H7 (cell line): ENCODE measurements at regions not wholly inside any gene's neighbourhood (a gene's known extent, or its start where the extent isn't known, plus 50 kb on each side); places are given as distances from the start of the nearest gene placed in this dataset.
"Not testable (repeated sequence)": the region's sequence is repeated elsewhere in the genome, so short reads cannot be mapped to it uniquely, and the experiment has no call there.

Experiments used
- DNase-seq: peaks from one replicate; pipeline ENCODE4 v3.0.0; 2012
- H3K27me3 ChIP-seq: 2 replicates; pipeline ENCODE4 v1.6.0; 2011; ENCODE audit warnings: mild to moderate bottlenecking, low read length; ENCODE audit not compliant: control insufficient read depth, insufficient read depth
- H3K36me3 ChIP-seq: replicated peaks from 2 replicates; pipeline ENCODE4 v1.5.1; 2011; ENCODE audit warnings: low read length; ENCODE audit not compliant: control insufficient read depth, insufficient read depth
- H3K4me3 ChIP-seq: 2 replicates; pipeline ENCODE4 v1.5.1; 2011; ENCODE audit warnings: low read depth, mild to moderate bottlenecking, control low read depth, low read length, moderate library complexity; ENCODE audit not compliant: insufficient read depth

GRCh38 chr5:53160895-53161294 lies 51.3 kb upstream of the MOCS2 start:
- Histone ChIP-seq H3K36me3 (no peaks in the 10 kb centered on the region), H3K4me3 (no peak overlapping the region), H3K27me3 (no peaks in the 10 kb centered on the region)
- DNase-seq, result no peak

GRCh38 chr5:53161876-53162275 lies 52.3 kb upstream of the MOCS2 start:
- no peak for DNase-seq
- Histone ChIP-seq H3K36me3 (no peaks in the 10 kb centered on the region), H3K4me3 (no peak overlapping the region), H3K27me3 (no peaks in the 10 kb centered on the region)

- H3K4me3 ChIP-seq, result no peak overlapping the region
- no peak for DNase-seq
- H3K36me3 ChIP-seq, result no peaks in the 10 kb centered on the region
- no peaks in the 10 kb centered on the region for H3K27me3 ChIP-seq
Observed at GRCh38 chr5:53164478-53165165, 55.1 kb upstream of the MOCS2 start.

- Histone ChIP-seq H3K4me3 (no peak overlapping the region), H3K36me3 (no peaks in the 10 kb centered on the region), H3K27me3 (no peaks in the 10 kb centered on the region)
- DNase-seq, result no peak
Observed at GRCh38 chr5:53165431-53166182, 56.0 kb upstream of the MOCS2 start.

- Histone ChIP-seq H3K4me3 (no peak overlapping the region), H3K27me3 (no peaks in the 10 kb centered on the region), H3K36me3 (no peaks in the 10 kb centered on the region)
- no peak for DNase-seq
Observed at GRCh38 chr5:53166183-53166495, 56.6 kb upstream of the MOCS2 start.

- H3K36me3 ChIP-seq, result no peaks in the 10 kb centered on the region
- no peaks in the 10 kb centered on the region for H3K27me3 ChIP-seq
- DNase-seq, result no peak
- H3K4me3 ChIP-seq, result no peak overlapping the region
Observed at GRCh38 chr5:53167836-53168235, 58.3 kb upstream of the MOCS2 start.

- no peak for DNase-seq
- Histone ChIP-seq H3K27me3 (no peaks in the 10 kb centered on the region), H3K36me3 (no peaks in the 10 kb centered on the region), H3K4me3 (no peak overlapping the region)
Observed at GRCh38 chr5:53169933-53170332, 60.4 kb upstream of the MOCS2 start.

- no peak overlapping the region for H3K4me3 ChIP-seq
- peak; percentile 22 for DNase-seq
- H3K36me3 ChIP-seq, result no peaks in the 10 kb centered on the region
- H3K27me3 ChIP-seq, result no peaks in the 10 kb centered on the region
Observed at GRCh38 chr5:53170746-53171349, 61.3 kb upstream of the MOCS2 start.

GRCh38 chr5:53172073-53172472 lies 62.5 kb upstream of the MOCS2 start:
- not testable (repeated sequence) for DNase-seq, H3K27me3 ChIP-seq, H3K36me3 ChIP-seq, H3K4me3 ChIP-seq

- Histone ChIP-seq H3K36me3 (no peaks in the 10 kb centered on the region), H3K27me3 (no peaks in the 10 kb centered on the region), H3K4me3 (no peak overlapping the region)
- DNase-seq, result no peak
Observed at GRCh38 chr5:53172630-53173029, 63.1 kb upstream of the MOCS2 start.

- no peak overlapping the region for H3K4me3 ChIP-seq
- no peaks in the 10 kb centered on the region for H3K27me3 ChIP-seq
- no peak for DNase-seq
- no peaks in the 10 kb centered on the region for H3K36me3 ChIP-seq
Observed at GRCh38 chr5:53173083-53173482, 63.5 kb upstream of the MOCS2 start.

- no peaks in the 10 kb centered on the region for H3K27me3 ChIP-seq
- H3K36me3 ChIP-seq, result no peaks in the 10 kb centered on the region
- DNase-seq, result no peak
- H3K4me3 ChIP-seq, result no peak overlapping the region
Observed at GRCh38 chr5:53178830-53179229, 69.3 kb upstream of the MOCS2 start.

GRCh38 chr5:53179691-53180090 lies 70.1 kb upstream of the MOCS2 start:
- Histone ChIP-seq H3K36me3 (no peaks in the 10 kb centered on the region), H3K4me3 (no peak overlapping the region), H3K27me3 (no peaks in the 10 kb centered on the region)
- DNase-seq, result no peak

- H3K27me3 ChIP-seq, result no peaks in the 10 kb centered on the region
- DNase-seq, result no peak
- H3K36me3 ChIP-seq, result no peaks in the 10 kb centered on the region
- no peak overlapping the region for H3K4me3 ChIP-seq
Observed at GRCh38 chr5:53180538-53180937, 71.0 kb upstream of the MOCS2 start.

- DNase-seq, result no peak
- no peak overlapping the region for H3K4me3 ChIP-seq
- no peaks in the 10 kb centered on the region for H3K27me3 ChIP-seq
- no peaks in the 10 kb centered on the region for H3K36me3 ChIP-seq
Observed at GRCh38 chr5:53180991-53181390, 71.4 kb upstream of the MOCS2 start.
